HEK293 (cell line): ENCODE measurements at regions not wholly inside any gene's neighbourhood (a gene's known extent, or its start where the extent isn't known, plus 50 kb on each side); places are given as distances from the start of the nearest gene placed in this dataset.

Source experiments
- CTCF ChIP-seq: fragments of 450-650 bp; formaldehyde crosslinking; IDR thresholded peaks from 2 replicates; pipeline ENCODE4 v1.5.1; 2016; ENCODE audit warnings: missing biosample characterization, missing genetic modification characterization
- GLI2 ChIP-seq: fragments of 450-650 bp; formaldehyde crosslinking; IDR thresholded peaks from 2 replicates; pipeline ENCODE4; 2017; ENCODE audit warnings: missing biosample characterization, missing genetic modification characterization, low read depth, borderline replicate concordance
- HIC1 ChIP-seq: fragments of 450-650 bp; formaldehyde crosslinking; IDR thresholded peaks from 2 replicates; pipeline ENCODE4 v1.5.1; 2016; ENCODE audit warnings: missing biosample characterization, missing genetic modification characterization
- IKZF3 ChIP-seq: fragments of 450-650 bp; IDR thresholded peaks from 2 replicates; pipeline ENCODE4 v1.5.0; 2018; ENCODE audit warnings: missing biosample characterization, mild to moderate bottlenecking, missing genetic modification characterization, moderate library complexity
- TRIM28 ChIP-seq: IDR thresholded peaks from 2 replicates; pipeline ENCODE4 v1.6.1; 2011; ENCODE audit warnings: low read length, control low read depth, borderline replicate concordance
- ZEB2 ChIP-seq: fragments of 450-650 bp; formaldehyde crosslinking; IDR thresholded peaks from 2 replicates; pipeline ENCODE4 v1.5.1; 2016; ENCODE audit warnings: missing biosample characterization, missing genetic modification characterization
- ZFP69B ChIP-seq: fragments of 450-650 bp; formaldehyde crosslinking; IDR thresholded peaks from 2 replicates; pipeline ENCODE4 v1.5.1; 2016; ENCODE audit warnings: missing biosample characterization, missing genetic modification characterization
- ZNF398 ChIP-seq: fragments of 450-650 bp; formaldehyde crosslinking; IDR thresholded peaks from 2 replicates; pipeline ENCODE4 v1.5.1; 2017; ENCODE audit warnings: missing biosample characterization, missing genetic modification characterization
- ZNF404 ChIP-seq: fragments of 450-650 bp; formaldehyde crosslinking; IDR thresholded peaks from 2 replicates; pipeline ENCODE4 v1.5.1; 2017; ENCODE audit warnings: missing biosample characterization, missing genetic modification characterization
- ZNF518A ChIP-seq: fragments of 450-650 bp; formaldehyde crosslinking; conservative IDR thresholded peaks from 2 replicates; pipeline ENCODE4 v1.5.1; 2016; ENCODE audit warnings: low read depth, missing biosample characterization, missing genetic modification characterization
- ZNF791 ChIP-seq: fragments of 450-650 bp; formaldehyde crosslinking; IDR thresholded peaks from 2 replicates; pipeline ENCODE4 v1.5.1; 2016; ENCODE audit warnings: missing biosample characterization, missing genetic modification characterization
- ZNF830 ChIP-seq: fragments of 450-650 bp; IDR thresholded peaks from 2 replicates; pipeline ENCODE4 v1.5.0; 2018; ENCODE audit warnings: missing biosample characterization, missing genetic modification characterization, low read depth, mild to moderate bottlenecking, moderate library complexity

- TF ChIP-seq ZFP69B (tag by site-specific recombination) (no peak), GLI2 (no peak), ZNF791 (tag by site-specific recombination) (no peak), ZNF404 (tag by site-specific recombination) (no peak), HIC1 (no peak), TRIM28 (no peak), IKZF3 (tag by site-specific recombination) (no peak), CTCF (no peak), ZNF398 (tag by site-specific recombination) (no peak), ZNF830 (tag by site-specific recombination) (no peak), ZEB2 (tag by site-specific recombination) (no peak), ZNF518A (no peak)
Observed at GRCh38 chr4:89365776-89366175, 58.2 kb upstream of the GPRIN3 start.
